SIG-M5 treated with dmso at 0.1 percent for 504 hours (cell line): ENCODE measurements at regions not wholly inside any gene's neighbourhood (a gene's known extent, or its start where the extent isn't known, plus 50 kb on each side); places are given as distances from the start of the nearest gene placed in this dataset.
A peak's percentile ranks its signal among the peaks of the same experiment; 100 is the strongest.

Source experiments
- DNase-seq: peaks from one replicate; lab custom pipeline; 2025; ENCODE audit not compliant: unreplicated experiment; lab: John Stamatoyannopoulos, UW

DNA sequence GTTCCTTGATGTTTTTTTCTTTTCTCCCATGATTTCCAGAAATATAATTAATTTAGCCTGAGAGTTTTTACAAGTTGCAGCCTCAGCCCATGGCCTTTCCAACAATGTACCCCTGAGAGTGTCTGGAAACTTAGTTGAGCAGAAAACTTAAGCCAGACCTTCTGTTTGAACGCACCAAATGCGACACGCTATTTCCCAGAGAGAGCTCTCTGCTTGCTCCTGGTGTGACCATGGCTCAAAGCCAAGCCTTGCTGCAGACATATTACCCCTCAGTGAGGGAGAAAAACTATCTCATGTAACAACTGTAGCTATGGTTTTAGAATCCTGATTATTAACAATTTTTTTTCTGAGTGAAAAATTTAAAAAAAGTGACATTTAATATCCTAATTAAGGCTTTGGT lies 1204.5 kb upstream of the SLC10A2 start:
- no peak for DNase-seq

DNA sequence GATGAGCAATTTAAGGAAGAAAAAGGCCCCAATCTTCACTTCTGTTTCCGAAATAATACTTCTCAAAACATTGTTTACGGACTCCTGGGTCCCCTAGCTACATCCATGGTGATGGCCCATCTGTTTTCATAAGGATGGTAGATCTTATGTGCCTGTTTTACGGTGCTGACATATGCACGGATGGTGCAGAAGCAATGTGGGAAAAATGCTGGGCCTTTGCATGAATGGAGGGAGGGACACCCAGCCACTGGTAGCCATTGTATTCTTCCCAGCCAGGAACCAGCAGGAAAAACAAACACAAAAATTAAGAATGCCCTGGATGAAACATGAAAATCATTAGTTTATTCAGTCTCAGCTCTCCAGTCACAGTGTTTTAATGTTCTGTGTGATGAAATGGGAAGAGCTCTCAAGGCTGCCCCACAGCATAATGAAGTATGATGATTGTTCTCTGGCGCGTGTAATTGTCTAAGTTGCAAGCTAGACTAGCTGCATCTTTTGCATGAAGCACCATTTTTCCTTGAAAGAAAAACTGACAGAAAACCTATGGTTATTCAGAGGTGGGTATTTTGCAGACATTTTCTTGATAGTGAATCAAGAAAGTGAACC lies 1201.1 kb upstream of the SLC10A2 start:
- DNase-seq: no peak

DNA sequence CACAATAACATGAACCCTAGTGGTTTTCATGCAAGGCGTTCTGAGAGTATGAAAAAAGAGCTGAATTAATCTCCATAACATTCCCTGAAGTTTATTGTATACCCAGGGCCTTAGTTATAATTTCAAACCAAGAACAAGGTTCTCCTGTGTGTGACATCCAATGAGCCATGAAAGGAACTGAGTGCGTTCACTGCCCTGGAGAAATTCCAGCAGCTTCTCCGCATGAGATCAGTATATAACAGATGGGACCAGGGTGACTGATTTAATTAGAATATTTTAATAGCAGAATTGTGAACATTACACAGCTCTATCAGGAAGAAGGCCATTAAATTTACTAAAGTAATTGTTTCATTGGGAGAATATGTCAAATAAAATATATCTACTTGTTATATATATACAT lies 1190.5 kb upstream of the SLC10A2 start:
- no peak for DNase-seq

DNA sequence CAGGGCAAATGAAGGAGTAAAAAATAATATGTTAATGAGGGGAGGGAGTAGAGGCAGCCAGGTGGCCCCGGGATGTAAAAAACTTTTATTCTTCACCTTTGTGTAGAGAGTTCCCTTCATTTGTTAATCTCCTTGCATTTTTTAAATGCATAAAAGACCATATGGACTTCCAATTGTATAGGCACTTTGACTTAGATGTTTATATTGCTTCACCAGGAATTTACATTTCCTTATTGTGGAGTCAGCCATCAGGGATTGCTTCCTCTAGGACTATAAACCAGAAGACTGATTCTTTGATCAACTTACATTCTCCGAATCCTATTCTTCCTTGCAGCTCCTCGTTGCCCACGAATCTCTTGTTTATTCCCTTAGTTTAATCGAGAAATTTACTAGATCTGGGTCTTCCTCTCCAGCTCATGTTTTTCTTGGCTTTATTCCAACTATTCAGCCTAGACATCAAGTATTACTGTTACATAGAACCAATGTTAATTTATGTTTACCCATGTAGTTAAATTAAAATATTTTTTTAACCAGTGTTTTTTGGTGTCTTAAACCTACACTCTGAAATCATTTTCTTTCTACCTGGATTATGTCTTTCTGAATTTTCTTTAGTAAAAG lies 1187.0 kb upstream of the SLC10A2 start:
- DNase-seq: no peak

DNA sequence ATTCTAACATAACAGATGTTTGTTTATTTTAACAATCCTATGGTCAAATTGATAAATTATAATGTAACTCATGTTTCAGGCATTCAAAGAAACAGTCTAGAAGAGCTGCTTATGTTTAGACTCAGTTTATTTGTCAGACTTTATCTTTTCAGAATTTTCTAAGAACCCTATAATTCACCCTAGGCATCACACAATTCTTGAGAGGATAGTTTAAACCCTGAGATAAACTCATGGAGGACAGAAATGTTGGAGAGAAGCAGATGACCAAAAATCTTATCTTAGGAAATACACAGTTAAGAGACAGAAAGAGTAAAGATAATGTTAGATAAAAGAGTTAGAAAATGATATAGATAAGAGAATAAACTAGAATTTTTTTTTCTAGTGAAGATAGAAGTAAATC lies 1185.7 kb upstream of the SLC10A2 start:
- DNase-seq: no peak

DNA sequence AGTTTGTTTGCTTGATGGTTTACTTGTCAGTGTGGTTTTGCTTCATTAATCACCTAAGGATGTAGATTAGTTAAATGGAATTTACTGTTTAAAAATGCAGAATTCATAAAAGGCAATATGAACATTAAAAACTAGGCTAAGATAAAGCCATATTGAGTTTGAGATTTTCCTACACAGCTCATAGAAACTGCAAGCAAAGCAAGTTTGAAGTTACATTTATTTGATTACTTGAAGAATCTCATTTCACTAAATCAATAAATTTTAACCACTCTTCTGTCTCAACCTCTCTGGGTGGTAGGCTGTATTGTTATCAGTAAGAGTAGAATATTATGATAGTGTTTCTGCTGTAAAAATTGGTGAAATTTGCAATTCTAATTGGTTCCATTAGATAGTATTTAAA lies 1180.7 kb upstream of the SLC10A2 start:
- DNase-seq: no peak

DNA sequence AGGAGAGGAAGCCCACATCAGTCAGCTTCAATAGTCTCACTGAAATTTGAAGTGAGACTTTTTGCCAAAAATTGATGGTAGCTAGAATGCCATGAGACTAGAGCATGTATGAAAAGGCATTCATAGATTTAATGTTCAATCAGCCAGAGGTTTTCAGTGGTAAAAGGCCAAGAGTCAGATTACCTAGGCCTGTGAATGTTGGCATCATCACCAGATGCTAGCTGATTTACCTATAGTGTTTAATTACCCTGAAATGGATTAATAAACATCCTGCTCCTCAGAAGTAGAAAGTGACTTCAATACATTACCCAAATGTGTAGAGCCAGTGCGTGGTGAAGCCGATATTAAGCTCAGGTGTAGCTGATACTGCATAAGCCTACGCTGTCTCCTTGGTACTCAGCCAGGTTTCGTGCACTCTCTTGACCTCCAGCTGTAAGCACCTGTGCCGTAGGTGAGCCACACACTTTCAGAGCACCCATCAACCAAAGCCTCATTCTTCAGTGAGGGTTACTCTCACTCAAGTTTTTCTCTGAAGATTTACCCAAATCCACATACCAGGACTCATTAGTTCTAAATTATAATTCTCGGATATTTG lies 1140.3 kb upstream of the SLC10A2 start:
- no peak for DNase-seq

DNA sequence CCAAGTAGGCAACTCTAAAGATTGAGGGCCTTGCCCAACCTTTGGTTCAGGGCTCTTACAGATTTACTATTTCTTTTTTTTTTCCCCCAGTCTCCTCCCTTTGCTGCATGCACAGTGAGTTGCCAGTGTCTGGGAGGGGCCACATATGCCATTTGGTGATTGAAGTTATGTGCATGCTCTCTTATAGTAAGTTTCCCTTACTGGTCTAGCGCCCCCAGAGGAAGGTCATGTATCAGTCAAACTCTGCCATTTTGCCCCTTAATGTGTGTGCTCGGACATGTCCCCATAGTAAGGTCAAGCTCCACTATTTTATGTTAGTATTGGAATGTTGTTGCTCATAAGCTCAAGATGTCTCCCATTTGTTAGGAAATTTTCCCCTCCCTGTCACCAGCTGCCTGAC lies 1138.0 kb upstream of the SLC10A2 start:
- no peak for DNase-seq

DNA sequence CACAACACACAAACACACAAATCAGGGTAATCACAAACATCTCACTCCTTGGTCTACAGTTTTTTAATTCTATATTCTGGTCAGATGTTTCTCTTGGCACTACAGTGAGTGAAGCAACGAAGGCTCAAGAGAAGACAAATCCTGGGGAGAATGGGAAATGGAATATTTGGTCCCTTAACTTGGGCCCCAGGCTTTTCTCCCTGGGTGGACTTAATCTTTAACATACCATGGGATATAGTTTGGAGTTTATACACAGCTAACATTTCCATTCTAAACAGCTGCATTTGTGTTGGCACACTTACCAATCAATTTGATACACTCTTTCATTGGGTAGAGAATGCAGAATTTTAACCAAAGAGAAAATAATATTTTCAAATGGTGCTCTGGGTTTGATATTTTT lies 1132.6 kb upstream of the SLC10A2 start:
- DNase-seq: no peak

DNA sequence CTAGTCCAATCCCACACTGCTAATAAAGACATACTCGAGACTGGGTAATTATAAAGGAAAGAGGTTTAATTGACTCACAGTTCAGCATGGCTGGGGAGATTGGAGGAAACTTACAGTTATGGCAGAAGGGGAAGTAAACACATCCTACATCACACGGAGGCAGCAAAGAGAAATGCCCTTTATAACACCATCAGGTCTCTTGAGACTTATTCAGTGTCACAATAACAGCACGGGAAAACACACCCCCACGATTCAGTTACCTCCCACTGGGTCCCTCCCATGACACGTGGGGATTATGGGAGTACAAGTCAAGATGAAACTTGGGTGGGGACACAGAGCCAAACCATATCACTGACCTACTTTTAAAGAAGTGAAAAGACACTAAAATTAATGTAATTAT lies 1130.4 kb upstream of the SLC10A2 start:
- DNase-seq: no peak

DNA sequence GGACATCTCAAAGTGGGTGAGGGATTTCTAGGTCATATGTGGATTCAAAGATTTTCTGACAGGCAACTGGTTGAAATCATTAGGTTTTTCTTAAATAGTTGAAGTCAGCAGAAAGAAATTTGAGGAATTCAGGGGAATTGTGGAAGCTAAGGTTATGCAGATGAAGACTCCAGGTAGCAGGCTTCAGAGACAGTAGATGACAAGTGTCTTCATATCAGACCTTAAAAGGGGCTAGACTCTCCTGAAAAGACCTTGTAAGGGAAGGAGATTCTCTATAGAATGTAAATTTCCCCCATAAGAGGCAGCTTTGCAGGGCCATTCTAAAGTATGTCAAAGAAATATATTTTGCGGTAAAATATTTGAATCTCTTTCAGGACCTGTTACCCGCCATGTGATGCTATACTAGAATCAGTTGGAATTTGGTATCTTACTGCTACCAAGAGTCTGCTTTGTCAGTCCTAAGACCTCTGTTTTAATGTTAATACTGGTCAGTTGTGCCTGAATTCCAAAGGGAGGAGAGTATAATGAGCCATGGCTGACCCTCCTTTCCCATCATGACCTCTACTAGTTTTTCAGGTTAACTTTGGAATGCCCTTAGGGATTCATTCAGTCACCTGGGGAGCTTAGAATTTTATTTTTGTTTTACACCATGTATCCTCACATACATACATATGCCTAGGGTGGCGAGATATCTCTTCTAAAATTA lies 1115.5 kb upstream of the SLC10A2 start:
- no peak for DNase-seq

DNA sequence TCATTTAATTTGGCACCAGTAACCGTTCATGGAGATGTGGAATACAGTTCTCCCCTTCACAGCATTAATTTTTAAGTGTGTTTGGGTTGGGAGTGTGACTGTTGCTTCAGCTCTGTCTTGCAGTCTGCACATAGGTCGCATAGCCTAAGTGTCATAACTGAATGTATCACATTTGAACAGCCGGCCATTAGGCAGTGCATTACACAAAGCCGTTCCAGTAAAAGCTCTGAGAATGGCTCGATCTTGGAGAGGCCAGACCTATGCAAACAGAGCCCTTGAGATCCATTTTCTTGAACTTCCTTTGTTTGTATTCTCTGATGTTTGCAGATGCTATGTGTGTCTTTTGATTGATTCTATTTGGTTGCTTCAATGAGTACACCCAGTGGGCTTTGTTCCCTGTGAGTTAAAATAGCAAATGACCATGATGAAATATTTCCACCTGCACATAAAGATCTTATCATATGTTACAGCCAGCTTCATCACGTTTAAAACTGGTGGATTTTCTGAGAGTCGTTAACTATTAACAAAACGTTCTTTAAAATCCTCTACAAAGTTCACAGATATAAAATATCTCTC lies 1104.9 kb upstream of the SLC10A2 start:
- no peak for DNase-seq

DNA sequence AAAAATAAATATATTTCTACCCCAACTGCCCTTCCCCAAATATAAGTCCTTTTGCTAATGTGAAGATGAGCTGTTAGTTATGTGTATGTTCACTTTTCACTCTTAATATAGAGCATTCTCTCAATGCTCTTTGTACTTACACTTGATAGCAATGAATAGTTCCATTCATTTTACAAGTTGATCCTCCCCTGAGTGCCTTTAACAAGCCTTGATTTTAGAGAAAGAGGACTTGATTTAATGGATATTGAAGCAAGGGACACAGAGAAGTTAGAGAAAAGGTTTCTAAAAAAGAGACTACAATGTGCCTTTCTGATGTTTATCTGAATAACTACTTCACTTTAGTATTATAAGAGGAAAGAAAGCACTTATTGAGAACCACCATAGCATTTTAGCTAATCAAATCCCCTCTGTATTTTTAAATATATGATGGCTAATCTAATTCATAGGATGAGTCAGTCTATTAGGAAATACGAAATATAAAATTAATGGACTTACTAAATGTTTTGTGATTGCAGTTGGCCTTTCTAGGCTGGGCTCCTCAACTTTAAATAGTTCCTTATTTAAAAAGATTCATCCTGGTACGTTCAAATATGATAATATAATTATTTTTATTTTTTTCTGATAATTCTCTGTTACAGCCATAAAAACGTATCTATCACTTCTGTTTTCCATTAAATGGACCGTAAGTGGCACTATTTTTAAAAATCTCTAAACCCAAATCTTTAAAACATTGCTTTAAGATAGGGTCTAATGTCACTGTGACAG lies 1097.8 kb upstream of the SLC10A2 start:
- no peak for DNase-seq

DNA sequence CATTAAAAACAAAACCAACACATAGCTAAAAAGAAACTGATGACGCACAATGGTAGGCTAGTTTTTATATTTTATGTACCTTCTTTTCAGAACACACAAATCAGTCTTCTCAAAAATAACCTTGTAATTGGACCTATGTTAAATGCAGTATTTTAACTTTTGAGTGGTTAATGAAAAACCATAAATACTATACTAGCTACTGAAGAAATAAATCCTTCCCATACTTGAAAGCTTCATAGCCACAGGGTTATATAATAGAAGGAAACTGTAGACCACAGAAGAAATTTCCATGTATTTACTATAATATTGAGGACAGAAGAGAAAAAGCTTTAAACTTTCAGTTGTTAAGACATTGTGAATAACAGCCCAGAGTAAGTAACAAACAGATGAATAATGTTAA lies 1094.3 kb upstream of the SLC10A2 start:
- DNase-seq: no peak

DNA sequence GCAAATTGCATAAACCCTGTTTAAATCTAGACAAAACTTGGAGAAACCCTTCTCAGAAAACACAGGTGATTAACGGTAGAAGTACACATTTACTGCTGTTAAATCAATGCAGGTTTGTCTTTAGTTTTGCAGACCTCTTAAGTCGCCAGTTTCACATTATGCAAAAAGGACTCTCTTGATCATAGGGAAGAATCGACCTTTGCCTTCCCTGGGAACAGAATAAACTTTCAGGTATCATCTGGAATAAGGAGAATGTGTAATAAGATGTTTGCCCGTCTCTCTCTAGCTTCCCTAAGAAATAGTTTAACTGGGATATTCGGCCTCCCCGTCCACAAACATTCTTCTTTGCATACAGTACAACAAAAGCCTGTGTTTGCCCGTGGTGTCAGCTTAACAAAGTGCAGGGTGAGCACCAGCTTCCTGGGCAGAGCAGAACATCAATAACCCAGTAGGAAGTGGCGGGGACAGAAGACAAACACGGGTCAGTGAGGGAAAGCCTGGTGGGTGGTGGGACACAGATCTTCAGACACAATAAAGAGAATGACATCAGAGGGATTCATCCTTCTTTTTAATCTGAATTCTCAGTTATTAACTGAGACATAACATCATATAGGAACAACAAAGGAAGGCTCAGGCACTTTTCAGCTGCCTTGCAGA lies 1077.7 kb upstream of the SLC10A2 start:
- DNase-seq: no peak

DNA sequence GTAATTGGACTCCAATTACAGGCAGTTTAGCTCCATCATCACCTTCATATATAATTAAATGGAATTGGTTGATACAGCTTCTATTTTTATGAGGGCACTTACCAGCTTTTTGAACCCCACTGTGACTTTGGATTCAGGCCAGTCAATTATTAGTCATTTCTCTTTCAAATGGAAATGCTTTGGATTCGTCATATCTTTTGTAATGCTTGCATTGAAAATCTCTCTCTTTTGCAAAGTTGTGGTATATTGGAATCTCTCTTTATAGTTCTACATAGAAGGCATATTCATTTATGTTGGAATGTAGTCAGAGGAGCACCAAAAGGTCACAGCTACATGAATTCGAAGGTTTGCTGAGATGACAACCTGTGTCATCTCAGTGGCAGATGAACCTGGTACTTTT lies 1074.3 kb upstream of the SLC10A2 start:
- no peak for DNase-seq

DNA sequence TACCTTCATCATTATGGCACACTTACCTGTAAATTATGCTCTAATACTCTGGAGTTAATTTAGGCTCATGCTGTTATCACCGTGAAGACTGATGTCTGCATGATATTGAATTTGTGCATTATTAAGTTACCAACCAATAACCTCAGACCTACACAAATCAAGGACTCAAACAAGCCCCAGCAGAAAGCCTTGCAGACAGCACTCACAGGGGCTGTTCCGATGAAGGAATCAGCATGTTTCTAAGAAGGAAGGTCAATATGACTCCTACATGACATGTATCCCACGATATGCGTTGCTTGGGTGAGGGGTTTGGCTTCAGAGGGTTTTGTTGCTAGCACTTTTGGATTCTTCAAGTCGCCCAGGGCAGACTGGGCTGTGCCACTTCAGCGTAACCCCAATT lies 1071.2 kb upstream of the SLC10A2 start:
- no peak for DNase-seq

DNA sequence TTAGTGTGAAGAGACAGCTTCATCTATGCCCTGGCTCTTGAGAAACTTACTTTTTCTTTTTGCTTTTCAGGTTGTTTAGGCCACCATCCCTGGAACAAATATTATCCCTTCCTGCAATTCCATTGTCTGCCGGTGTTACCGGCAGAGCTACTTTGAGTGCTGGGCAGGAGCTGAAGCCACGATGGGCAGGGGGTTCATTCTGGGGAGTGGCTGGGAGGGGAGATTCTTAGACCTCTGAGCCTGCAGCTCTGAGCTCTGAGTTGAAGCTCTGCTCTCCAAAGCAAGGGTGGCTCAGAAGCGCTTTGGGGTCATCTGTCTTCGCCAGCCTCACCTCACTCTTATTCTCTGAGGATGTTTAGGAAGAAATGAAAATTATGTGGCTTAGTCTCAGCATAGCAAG lies 1066.6 kb upstream of the SLC10A2 start:
- DNase-seq: no peak

DNA sequence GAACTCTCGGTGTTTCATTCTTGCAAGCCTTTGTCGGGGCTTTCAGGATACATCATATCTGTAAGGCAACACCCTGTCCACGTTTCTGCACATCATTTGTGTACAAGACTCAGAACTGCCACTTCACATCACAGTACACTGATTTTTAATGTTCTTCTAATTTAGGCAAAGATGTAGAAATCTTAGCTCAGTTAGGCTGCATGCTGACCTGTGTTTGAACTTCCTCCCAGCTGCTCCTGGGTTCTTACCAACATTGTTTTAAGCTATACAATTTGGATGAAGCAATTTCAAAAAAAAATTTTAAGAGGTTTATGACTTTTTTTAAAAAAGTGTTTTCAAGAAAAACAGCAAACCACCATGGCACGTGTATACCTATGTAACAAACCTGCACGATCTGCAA lies 1047.9 kb upstream of the SLC10A2 start:
- peak; percentile 38 for DNase-seq

DNA sequence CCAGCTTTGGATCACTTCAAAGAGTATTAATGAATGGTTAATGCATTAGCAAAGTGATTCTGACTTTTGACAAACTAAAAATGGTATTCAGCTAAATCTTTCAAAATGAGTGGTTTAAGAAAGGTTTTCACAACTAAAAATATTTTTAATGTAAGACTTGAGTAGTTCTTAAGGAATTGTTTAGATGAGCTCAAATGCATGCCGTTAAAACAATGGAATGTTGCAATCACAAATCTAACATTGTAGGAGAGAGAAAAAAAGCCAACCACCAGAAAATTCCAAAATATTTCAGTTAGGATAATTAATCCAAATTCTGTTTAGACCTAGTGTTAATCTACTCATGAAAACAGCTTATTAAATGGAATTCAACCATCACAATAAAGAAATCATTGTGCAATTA lies 1044.8 kb upstream of the SLC10A2 start:
- DNase-seq: no peak
